Ectodermal cell (in vitro differentiated cells): ENCODE measurements at regions not wholly inside any gene's neighbourhood (a gene's known extent, or its start where the extent isn't known, plus 50 kb on each side); places are given as distances from the start of the nearest gene placed in this dataset.

Experiments used
- H3K27ac ChIP-seq: 2 replicates; pipeline ENCODE4 v1.7.0; 2013; ENCODE audit warnings: mild to moderate bottlenecking, low read depth, low read length; ENCODE audit not compliant: insufficient read depth, poor library complexity, severe bottlenecking
- H3K27me3 ChIP-seq: 2 replicates; pipeline ENCODE4 v1.7.0; 2013; ENCODE audit warnings: mild to moderate bottlenecking, low read length; ENCODE audit not compliant: insufficient read depth, control insufficient read depth, poor library complexity, severe bottlenecking
- H3K36me3 ChIP-seq: one replicate; pipeline ENCODE4 v1.7.0; 2013; ENCODE audit warnings: low read length; ENCODE audit not compliant: control insufficient read depth, insufficient read depth
- H3K4me1 ChIP-seq: one replicate; pipeline ENCODE4 v1.7.0; 2013; ENCODE audit warnings: low read length; ENCODE audit not compliant: control insufficient read depth, insufficient read depth
- H3K4me3 ChIP-seq: 2 replicates; pipeline ENCODE4 v1.7.0; 2013; ENCODE audit warnings: low read depth, low read length, control low read depth; ENCODE audit not compliant: insufficient read depth
- H3K9me3 ChIP-seq: 2 replicates; pipeline ENCODE4 v1.7.0; 2013; ENCODE audit warnings: mild to moderate bottlenecking, low read length, moderate library complexity; ENCODE audit not compliant: control insufficient read depth
- WGBS, 2 experiments: methylation state at CpG; one replicate each; pipeline ENCODE4 v1.1.7; 2013; ENCODE audit warnings: missing lambda C conversion rate in 2 of 2; 5-methylcytosine and 5-hydroxymethylcytosine counted together

GRCh38 chr13:40213779-40214178 is 452.7 kb downstream of the FOXO1 start:
- Histone ChIP-seq H3K4me3 (no peak overlapping the region), H3K9me3 (no peaks in the 10 kb centered on the region), H3K4me1 (no peaks in the 10 kb centered on the region), H3K27me3 (no peaks in the 10 kb centered on the region), H3K36me3 (no peaks in the 10 kb centered on the region), H3K27ac (no peak overlapping the region)

GRCh38 chr13:40215311-40215710 is 451.1 kb downstream of the FOXO1 start:
- H3K4me1 ChIP-seq: no peaks in the 10 kb centered on the region
- WGBS, 2 experiments: 90 to 100% methylated on average over 1 of the region's 1 CpG

GRCh38 chr13:40215747-40216146 is 450.7 kb downstream of the FOXO1 start:
- Histone ChIP-seq H3K27me3 (no peaks in the 10 kb centered on the region), H3K4me3 (no peak overlapping the region), H3K4me1 (no peaks in the 10 kb centered on the region), H3K36me3 (no peaks in the 10 kb centered on the region), H3K9me3 (no peaks in the 10 kb centered on the region), H3K27ac (no peak overlapping the region)
- 94 to 96% methylated on average over 3 of the region's 3 CpGs for WGBS, 2 experiments

More at GRCh38 chr13:40215311-40215710, 451.1 kb downstream of the FOXO1 start:
- Histone ChIP-seq H3K27me3 (no peaks in the 10 kb centered on the region), H3K27ac (no peak overlapping the region), H3K4me3 (no peak overlapping the region), H3K9me3 (no peaks in the 10 kb centered on the region), H3K36me3 (no peaks in the 10 kb centered on the region)

GRCh38 chr13:40217675-40218074 is 448.8 kb downstream of the FOXO1 start:
- Histone ChIP-seq H3K9me3 (no peaks in the 10 kb centered on the region), H3K27ac (no peak overlapping the region), H3K27me3 (no peaks in the 10 kb centered on the region), H3K4me3 (no peak overlapping the region), H3K36me3 (no peaks in the 10 kb centered on the region), H3K4me1 (no peaks in the 10 kb centered on the region)
- WGBS, 2 experiments: 84 to 86% methylated on average over 4 of the region's 4 CpGs

GRCh38 chr13:40220299-40220935 is 446.0 kb downstream of the FOXO1 start:
- no peaks in the 10 kb centered on the region for H3K4me1 ChIP-seq
- no peaks in the 10 kb centered on the region for H3K27me3 ChIP-seq
- H3K36me3 ChIP-seq: no peaks in the 10 kb centered on the region
- H3K4me3 ChIP-seq: no peak overlapping the region
- no peak overlapping the region for H3K27ac ChIP-seq
- H3K9me3 ChIP-seq: no peaks in the 10 kb centered on the region
- WGBS, 2 experiments: 93 to 95% methylated on average over 12 of the region's 12 CpGs

GRCh38 chr13:40221131-40221459 is 445.3 kb downstream of the FOXO1 start:
- H3K36me3 ChIP-seq: no peaks in the 10 kb centered on the region
- no peaks in the 10 kb centered on the region for H3K4me1 ChIP-seq
- no peaks in the 10 kb centered on the region for H3K27me3 ChIP-seq
- H3K27ac ChIP-seq: no peak overlapping the region
- 50 to 77% methylated on average over 1 of the region's 1 CpG for WGBS, 2 experiments
- H3K9me3 ChIP-seq: no peaks in the 10 kb centered on the region
- H3K4me3 ChIP-seq: no peak overlapping the region

- H3K4me1 ChIP-seq: no peaks in the 10 kb centered on the region
- H3K9me3 ChIP-seq: no peaks in the 10 kb centered on the region
- no peak overlapping the region for H3K27ac ChIP-seq
- no peaks in the 10 kb centered on the region for H3K27me3 ChIP-seq
- H3K4me3 ChIP-seq: no peak overlapping the region
- no peaks in the 10 kb centered on the region for H3K36me3 ChIP-seq
- 71 to 73% methylated on average over 10 of the region's 10 CpGs for WGBS, 2 experiments
Observed at GRCh38 chr13:40221460-40222201, 444.8 kb downstream of the FOXO1 start.

- H3K36me3 ChIP-seq: no peaks in the 10 kb centered on the region
- WGBS, 2 experiments: 89 to 95% methylated on average over 3 of the region's 3 CpGs
- H3K4me1 ChIP-seq: no peaks in the 10 kb centered on the region
- no peak overlapping the region for H3K4me3 ChIP-seq
- H3K27me3 ChIP-seq: no peaks in the 10 kb centered on the region
- no peaks in the 10 kb centered on the region for H3K9me3 ChIP-seq
- H3K27ac ChIP-seq: no peak overlapping the region
Observed at GRCh38 chr13:40223585-40223984, 442.9 kb downstream of the FOXO1 start.

GRCh38 chr13:40228496-40228895 is 437.9 kb downstream of the FOXO1 start:
- 93 to 100% methylated on average over 2 to 3 of the region's 4 CpGs for WGBS, 2 experiments
- no peaks in the 10 kb centered on the region for H3K9me3 ChIP-seq
- no peak overlapping the region for H3K27ac ChIP-seq

GRCh38 chr13:40228990-40229389 is 437.5 kb downstream of the FOXO1 start:
- H3K27ac ChIP-seq: no peak overlapping the region
- no peaks in the 10 kb centered on the region for H3K9me3 ChIP-seq
- no peaks in the 10 kb centered on the region for H3K36me3 ChIP-seq

More at GRCh38 chr13:40228496-40228895, 437.9 kb downstream of the FOXO1 start:
- Histone ChIP-seq H3K27me3 (no peaks in the 10 kb centered on the region), H3K4me3 (no peak overlapping the region), H3K4me1 (peaks cover 11% of the 10 kb centered on the region), H3K36me3 (no peaks in the 10 kb centered on the region)

More at GRCh38 chr13:40228990-40229389, 437.5 kb downstream of the FOXO1 start:
- Histone ChIP-seq H3K4me3 (no peak overlapping the region), H3K27me3 (no peaks in the 10 kb centered on the region), H3K4me1 (peaks cover 11% of the 10 kb centered on the region)
- 0 to 50% methylated on average over 1 to 2 of the region's 2 CpGs for WGBS, 2 experiments
